T-helper 1 cell treated with Interleukin-12 subunit alpha and Interleukin-12 subunit beta and Interleukin-4 antibody, amounts not matched to agents 30 ng/mL and 1 ng/mL, for 36 hours (primary cell): ENCODE measurements at regions not wholly inside any gene's neighbourhood (a gene's known extent, or its start where the extent isn't known, plus 50 kb on each side); places are given as distances from the start of the nearest gene placed in this dataset.

Source experiments
- intact Hi-C: fragments of 100-400 bp; cut with micrococcal nuclease; formaldehyde crosslinking; loops from one replicate; pipeline ENCODE4 v1.15.1; 2024

DNA sequence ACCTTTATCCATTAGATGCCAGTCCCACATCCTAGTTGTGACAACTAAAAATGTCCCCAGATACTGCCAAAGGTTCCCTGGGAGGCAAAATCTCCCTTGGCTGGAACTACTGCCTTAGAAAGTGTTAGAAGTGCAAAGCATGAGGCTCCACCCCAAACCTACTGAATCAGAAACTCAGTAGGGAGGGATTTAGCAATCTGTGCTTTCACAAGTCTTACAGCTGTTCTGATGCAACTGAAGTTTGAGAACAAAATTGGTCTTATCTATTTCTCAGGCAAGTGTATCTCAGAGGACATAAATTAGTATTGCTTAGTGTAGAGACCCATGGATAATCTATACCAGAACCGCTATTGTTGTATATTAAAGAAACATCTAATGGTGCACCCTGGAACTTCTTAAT, 70.2 kb downstream of the CLDN1 start:
- intact Hi-C loops: no loop called here

DNA sequence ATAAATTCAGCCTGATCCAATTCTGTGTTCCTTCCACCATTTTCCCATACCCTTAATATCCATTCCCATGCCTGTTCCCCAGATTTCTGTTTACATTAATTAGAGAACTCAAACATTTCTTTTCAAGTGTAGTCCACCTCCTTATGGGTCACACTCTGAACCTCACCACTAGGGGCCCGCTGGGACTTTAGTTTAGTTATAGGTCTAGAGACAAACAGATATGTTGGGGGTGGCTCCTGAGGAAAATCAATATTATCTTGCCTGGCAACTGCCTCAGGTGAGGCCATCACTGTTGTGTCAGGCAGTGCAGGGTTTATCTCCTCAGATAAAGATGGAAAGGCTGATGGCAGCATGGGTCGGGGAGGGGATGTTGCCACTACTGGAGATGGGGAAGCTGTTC, 72.8 kb downstream of the CLDN1 start:
- intact Hi-C loops: no loop called here

DNA sequence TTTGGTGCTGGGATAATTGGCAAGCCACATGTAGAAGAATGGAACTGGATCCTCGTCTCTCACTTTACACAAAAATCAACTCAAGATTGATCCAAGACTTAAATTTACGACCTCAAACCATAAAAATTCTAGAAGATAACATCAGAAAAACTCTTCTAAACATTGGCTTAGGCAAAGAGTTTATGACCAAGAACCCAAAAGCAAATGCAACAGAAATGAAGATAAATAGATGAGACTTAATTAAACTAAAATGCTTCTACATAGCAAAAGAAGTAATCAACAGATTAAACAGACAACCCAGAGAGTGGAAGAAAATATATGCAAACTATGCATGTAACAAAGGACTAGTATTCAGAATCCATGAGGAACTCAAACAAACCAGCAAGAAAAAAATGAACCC, 80.1 kb downstream of the CLDN1 start:
- intact Hi-C loops: no loop called here

DNA sequence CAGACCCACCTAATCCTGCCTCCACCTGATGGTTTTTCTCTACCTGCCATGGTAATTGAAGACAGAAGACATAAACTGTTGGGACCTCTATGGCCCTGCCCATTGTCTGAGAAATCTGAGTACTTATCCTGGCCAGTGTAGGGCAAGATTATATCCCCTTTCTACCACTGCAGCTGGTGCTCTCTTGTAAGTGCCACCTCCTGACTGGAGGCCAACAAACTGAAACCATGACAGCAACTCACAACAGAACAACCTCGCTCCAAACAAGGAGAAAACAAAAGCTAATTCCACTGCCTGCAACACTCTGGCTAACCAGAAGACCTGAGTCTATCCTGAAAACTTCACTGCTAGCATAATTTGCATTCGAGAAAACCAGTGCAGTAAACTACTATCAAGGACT, 82.9 kb downstream of the CLDN1 start:
- intact Hi-C loops: no loop called here

DNA sequence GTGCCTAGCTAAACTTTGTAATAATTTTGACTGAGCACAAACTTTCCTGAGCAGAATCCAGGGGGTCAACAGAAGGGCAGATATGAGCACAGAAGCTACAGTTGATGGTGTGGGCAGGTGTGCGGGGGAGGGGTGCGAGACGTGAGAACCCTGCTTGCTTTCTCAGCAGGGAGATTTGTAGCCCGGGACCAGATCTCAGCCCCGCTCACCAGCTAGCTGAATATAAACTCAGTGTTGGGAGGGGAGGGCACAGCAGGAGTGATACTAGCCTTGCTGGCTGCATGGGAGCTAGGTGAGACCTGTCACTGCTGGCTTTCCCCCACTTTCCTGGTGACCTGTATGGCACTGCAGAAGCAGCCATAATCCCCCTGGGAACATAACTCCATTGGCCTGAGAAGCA, 83.4 kb downstream of the CLDN1 start:
- intact Hi-C loops: no loop called here

DNA sequence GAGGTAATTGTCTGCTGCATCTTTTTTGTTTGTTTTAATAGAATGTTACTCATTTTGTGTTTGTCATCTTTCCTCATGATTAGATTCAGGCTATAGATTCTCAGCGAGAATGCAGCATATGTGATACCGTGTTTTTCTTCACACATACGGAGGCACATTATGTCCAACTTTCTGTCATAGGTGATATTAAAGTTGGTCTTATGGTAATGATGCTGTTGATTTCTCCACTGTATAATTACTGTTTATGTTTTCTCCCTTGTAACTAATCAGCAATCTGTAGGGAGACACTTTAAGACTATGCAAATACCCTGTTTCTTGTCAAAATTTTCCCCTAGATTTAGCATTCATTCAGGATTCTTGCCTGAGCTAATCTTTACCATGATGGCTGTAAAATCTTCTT, 87.6 kb downstream of the CLDN1 start:
- intact Hi-C loops: no loop called here

DNA sequence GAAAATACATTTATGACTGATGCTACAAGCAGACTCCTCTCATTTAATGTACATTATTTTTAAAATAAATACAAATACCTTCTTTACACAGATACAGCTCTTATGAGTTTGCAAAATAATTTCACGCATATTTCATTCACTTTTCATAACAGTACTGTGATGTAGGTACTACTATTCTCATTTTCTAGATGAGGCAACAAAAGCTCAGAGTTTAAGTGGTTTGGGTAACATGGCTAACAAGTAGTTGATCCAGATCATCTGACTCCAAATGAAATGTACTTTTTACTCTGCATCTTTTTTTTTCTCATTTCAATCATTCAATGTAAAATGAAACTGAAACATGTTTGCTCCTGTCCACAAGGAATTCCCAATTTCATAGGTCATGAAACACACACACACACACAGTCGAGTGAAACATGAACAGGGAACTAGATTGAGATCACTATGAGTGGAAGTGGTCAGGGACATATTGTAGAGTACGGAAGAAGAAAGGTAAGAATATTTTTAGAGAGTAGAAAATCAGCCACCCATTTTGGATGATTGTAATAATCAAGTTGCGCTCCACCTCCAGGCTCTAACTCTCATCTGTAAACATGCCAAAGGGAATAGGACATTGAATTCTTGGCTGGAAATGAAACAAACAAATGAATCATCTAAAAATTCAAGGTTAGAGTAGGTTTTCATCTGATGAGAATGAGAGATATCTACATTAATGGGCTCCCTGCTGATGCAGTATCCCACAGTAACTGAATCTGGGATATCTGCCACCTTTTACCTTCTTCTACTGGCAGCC, 92.4 kb downstream of the CLDN1 start:
- intact Hi-C loops: no loop called here

DNA sequence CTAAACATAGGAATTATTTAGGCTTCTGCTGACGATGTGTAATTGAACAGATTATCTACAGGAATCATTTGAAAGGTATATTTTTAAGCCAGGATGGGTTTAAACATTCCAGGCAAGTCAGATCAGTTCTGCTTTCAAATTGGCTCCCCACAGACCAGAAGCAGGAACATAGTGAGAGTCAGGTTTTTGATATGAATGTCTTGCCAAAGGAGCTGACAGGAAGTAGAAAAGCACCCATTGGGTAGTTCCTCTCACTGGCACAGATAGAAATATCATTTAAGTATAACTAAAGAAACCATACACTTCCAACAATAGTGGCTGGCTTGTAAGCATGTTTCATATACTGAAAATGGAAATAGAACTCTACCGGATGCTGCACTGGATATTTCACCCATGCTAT, 95.2 kb downstream of the CLDN1 start:
- intact Hi-C loops: no loop called here

DNA sequence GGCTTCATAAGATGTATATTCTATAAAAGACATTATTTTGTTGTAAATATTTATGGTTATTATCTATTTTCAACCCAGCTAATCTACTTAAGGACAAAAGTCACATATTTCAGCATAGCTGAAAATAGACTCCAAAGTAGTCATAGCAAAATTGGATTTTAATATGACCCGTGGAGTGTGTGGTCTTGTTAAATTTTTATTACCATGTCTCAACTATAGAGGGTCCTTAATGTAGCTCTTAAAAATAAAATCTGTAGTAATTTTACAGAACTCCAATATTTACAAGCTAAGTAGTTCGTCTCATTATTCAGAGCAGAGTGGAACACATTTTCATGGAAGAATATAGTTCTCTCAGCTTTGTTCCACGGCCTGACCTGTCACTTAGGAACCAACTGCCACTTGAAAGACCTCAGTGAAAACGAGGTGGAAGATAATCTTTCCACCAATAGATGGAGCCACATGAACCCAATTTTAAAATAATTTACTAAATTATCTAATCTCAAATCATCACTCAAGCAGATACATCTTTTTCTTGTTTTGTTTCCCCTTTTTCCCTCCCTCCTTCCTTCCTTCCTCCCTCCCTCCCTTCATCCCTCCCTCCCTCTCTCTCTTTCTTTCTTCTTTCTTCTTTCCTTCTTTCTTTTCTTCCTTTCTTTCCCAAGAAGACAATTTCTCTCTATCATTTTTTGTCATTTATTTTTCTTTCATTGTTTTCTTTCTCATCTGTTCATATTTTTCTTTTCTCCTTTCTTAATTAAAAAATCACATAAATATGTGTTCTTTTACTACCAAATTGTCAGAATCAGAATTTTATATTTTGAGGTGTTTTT, 97.2 kb downstream of the CLDN1 start:
- intact Hi-C loops: loop anchor here (1.0 kb wide), 3 partner anchors 97 to 472 kb away; partner anchors contain the start of gene CLDN1

DNA sequence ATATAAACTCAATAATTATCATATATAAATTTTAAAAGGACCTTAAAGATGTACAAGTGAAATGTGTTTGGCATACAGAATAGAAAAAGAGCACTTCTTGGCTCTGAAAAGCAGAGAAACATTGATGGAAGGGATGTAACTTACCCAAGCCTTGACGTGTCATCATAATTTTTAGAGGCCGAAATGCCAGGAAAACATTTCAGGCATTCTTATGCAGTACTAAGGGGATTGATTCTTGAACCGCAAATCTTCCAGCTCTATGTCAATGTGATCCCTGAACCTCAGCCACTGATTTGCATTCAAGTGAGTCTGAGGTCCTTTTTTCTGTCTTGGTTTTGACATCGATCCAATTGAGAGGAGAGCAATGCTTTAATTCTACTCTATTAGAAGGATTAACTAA, 97.8 kb downstream of the CLDN1 start:
- intact Hi-C loops: no loop called here

DNA sequence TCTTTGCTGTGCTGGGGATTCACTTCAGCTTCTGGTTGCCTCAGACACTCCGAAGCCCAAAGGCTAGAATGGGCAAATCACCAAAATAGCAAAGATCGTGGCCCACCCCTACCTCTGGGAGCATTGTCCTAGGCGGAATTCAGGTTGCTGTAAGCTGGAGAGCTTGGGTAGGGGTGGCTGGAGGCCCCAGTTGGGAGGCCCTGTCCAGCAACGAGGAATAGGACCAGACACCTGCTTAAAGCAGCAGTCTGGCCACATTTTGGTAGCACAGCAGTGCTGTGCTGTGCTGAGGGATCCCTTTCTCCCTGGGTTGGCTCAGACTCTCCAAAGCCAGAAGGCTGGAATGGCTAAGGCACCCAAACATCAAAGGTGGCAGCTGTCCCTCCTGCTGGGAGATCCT, 99.3 kb downstream of the CLDN1 start:
- intact Hi-C loops: no loop called here

DNA sequence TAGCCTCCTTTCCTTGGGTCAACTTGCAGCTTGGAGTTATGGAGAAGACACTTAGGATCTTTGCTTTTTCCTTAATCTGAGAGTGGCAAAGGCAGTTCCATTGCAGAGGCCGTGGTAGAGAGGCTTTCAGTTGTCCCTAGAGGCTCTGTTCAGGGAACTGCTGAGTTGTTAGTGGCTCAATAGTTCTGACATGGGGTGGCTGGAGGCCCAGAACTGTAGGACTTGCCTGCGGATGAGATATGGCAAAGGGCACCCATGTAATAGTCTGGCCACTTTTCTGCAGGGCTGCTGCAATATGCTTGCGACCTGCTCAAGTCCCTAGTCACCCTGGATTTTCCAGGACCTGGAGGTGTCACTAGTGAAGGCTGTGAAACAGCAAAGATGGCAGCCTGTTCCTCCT, 99.9 kb downstream of the CLDN1 start:
- intact Hi-C loops: no loop called here

DNA sequence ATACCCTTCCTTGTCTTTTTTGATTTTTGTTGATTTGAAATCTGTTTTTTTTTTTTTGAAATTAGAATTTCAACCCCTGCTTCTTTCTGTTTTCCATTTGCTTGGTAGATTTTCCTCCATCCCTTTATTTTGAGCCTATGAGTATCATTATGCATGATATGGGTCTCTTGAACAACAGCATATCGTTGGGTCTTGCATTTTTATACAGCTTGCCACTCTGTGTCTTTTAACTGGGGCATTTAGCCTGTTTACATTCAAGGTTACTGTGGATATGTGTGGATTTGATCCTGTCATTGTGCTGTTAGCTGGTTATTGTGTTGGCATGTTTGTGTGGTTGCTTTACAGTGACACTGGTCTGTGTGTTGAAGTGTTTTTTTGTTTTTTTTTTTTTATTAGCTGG, 99.7 kb upstream of the P3H2 start:
- intact Hi-C loops: no loop called here

DNA sequence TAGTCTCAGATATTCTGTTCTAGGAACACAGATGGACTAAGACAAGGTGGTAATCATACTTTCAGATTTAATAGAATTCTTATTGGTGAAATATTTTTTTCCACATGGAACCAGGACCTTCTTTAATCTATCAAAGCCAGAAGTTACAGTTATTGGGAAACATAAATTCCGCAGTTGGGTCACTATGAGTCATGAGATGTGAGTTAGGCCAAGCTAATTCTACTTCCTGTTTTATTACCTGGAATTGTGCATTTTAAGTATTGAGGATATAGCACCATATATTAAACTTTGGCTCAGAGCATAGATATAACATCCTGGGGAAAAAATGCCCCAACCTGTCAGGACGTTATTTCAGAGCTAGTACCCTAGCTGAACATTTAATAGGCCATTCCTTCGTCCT, 96.4 kb upstream of the P3H2 start:
- intact Hi-C loops: no loop called here

DNA sequence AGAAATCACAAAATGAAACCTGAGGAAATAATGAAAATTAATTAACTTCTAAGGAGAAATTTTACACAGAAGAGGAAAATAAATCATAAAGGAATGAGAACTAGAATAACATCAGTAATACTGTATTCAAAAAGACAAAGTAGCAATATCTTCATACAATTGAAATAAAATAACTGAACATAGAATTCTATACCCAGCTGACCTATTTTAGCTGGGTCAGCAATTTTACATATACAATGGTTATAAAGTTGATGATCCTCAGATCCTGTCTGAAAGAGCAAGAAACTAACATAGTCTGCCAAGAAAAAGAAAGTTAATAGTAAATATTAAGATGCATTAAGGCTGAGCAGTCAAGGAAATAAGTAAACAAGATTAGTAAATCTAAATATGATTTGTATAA, 93.0 kb upstream of the P3H2 start:
- intact Hi-C loops: no loop called here

DNA sequence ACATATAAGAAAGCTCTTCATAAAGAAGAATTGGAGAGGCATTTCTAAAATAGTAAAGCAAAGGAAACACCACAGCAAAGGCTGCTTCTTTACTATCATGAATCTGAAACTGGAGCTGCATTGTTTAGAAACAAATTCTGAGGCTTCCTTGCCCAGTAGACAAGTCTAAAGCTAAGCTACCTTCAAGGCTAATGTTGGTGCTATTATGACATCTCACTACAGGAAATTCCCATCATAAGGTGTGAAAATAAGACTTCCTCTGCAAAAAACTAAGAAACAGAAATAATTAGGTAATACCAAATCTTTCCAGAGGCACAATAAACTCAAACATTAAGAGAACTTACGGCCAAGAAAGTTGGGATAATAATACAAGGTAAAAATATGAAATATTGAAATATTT, 89.9 kb upstream of the P3H2 start:
- intact Hi-C loops: no loop called here

DNA sequence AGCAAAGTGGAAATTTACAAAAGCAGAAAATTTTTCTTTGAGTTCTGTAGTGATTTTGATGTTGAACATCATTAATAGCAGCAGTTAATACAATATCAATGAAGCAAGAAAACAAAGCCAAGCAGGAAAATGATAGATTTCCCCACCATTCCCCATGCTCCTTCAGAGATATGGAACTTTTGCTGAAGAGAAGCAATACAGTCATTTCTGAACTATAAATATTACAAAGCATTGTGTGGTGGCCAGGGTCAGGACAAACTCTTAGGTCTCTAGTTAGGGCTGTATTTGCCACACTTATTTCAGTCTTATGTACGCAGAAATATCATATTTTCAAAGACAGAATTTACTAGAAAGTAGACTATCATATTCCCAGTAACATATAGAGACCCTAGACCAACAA, 88.8 kb upstream of the P3H2 start:
- intact Hi-C loops: no loop called here

DNA sequence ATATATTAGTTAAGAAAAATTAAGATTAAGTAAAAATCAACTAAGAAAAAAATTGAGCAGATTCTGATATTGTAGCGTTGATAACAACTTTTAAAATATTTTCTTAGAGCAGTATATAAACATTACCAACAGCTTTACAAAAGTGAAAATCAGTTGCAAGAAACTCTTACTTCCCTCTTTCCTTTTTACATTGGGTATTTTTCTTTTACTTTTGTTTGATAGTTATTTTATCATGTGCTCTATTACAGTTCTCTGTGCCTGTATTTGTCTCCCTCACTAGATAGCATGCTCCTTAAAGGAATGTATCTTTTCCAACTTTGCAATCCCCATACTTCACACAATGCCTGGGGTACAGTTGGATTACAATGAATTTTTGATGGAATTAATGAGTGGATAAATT, 87.5 kb upstream of the P3H2 start:
- intact Hi-C loops: no loop called here

DNA sequence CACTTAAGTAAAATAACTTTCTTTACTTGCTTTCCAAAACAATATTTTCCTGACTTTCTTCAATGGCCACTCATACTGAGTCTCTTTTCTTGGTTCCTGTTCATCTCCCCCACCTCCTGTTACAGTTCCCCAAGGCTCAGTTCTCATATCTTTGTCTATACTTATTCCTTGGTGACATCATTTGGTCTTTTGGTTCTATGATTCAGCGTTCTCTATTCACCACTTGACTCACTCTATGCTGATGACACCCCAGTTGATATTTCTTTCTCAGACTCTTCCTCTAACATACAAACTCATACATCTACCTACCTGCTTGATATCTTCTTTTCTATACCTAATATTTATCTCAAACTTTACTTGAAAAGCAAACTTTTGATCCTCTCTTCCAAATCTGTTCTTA, 85.0 kb upstream of the P3H2 start:
- intact Hi-C loops: no loop called here

DNA sequence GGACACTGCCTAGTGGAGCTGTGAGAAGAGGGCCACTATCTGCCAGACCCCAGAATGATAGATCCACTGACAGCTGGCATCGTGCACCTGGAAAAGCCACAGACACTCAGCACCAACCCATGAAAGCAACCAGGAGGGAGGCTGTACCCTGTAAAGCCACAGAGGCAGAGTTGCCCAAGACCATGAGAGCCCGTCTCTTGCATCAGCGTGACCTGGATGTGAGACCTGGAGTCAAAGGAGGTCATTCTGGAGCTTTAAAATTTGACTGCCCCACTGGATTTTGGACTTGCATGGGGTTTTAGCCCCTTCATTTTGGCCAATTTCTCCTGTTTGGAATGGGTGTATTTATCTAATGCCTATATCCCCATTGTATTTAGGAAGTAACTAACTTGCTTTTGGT, 83.5 kb upstream of the P3H2 start:
- intact Hi-C loops: loop anchor here (5.0 kb wide), 1 partner anchor 932 kb away; no protein-coding TSS in a partner anchor

DNA sequence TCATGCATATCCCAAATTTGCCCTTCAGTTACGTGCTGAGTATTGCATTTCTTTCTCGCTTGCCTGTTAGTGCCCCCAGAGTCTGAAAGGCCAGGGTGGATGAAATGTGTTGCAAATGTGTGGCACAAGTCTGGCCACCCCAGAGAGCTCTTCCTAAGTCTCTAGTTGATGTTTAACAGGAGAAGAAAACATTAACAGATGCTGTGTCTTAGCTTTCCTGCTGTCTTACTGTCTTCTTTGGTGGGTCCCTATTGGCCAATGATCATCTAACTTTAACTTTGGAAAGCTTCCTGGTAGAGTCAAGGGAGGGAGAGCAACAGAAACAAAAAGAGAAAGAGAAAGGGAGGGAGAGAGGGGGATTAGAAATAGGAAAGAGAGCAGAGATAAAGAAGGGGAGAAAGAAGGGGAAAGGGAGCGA, 76.7 kb upstream of the P3H2 start:
- intact Hi-C loops: no loop called here

DNA sequence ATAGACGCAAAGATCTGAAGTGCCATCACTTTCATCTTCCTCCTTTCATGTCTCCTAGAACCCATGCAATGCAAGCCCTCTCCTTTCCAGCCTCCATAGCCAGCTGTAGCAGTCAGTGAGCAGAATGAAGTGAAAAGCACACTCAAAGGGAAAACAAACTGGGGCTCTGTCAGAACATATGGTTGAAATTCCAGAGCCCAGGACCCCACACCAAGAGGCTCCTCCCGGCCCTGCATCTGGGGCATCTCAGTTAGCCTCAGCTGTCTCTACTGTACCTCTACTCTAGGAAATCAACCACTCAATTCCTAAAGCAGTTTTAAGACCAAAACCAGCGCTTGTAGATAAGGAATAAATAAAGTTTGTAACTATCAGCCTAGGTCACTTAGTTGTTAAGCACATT, 73.8 kb upstream of the P3H2 start:
- intact Hi-C loops: no loop called here

DNA sequence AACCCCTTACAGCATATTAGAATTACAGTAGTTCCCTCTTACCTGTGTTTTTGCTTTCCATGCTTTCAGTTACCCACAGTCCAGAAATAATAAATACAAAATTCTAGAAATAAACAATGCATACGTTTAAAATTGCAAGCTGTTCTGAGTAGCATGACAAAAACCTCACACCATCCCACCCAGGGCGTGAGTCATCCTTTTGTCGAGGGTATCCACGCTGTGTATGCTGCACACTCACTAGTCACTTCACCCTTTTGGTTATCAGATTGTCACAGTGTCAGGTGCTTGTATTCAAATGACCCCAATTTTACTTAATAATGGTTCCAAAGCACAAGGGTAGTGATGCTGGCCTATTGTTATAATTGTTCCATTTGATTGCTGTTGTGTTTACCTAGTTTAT, 72.5 kb upstream of the P3H2 start:
- intact Hi-C loops: no loop called here
